Suprapubic skin (tissue), 4 donors: ENCODE measurements at regions not wholly inside any gene's neighbourhood (a gene's known extent, or its start where the extent isn't known, plus 50 kb on each side); places are given as distances from the start of the nearest gene placed in this dataset.

Source experiments
- EP300 ChIP-seq: sonication (generic); formaldehyde crosslinking; IDR thresholded peaks from one replicate; pipeline ENCODE4 v1.6.1; 2017; ENCODE audit warnings: antibody characterized with exemption
- POLR2A ChIP-seq, 2 donors: fragments of 450-650 bp; IDR thresholded peaks; one replicate each; pipeline ENCODE4 v1.6.1; 2017; ENCODE audit warnings: antibody characterized with exemption in 2 of 2, mild to moderate bottlenecking in 2 of 2, moderate library complexity in 2 of 2
- POLR2AphosphoS5 ChIP-seq, 3 donors: sonication (generic); formaldehyde crosslinking; IDR thresholded peaks; one replicate each; pipeline ENCODE4 v1.6.1; 2017; ENCODE audit warnings: antibody characterized with exemption in 3 of 3
- TF ChIP-seq, protein P1 (sequence below), 2 donors: fragments of 200-600 bp in 1 of 2; fragments of 450-650 bp in 1 of 2; sonication (generic) in 1 of 2; IDR thresholded peaks; one replicate each; pipeline ENCODE4 v1.5.1; 2016 to 2019; ENCODE audit warnings: antibody characterized with exemption in 2 of 2, mild to moderate bottlenecking in 1 of 2, moderate library complexity in 1 of 2

DNA sequence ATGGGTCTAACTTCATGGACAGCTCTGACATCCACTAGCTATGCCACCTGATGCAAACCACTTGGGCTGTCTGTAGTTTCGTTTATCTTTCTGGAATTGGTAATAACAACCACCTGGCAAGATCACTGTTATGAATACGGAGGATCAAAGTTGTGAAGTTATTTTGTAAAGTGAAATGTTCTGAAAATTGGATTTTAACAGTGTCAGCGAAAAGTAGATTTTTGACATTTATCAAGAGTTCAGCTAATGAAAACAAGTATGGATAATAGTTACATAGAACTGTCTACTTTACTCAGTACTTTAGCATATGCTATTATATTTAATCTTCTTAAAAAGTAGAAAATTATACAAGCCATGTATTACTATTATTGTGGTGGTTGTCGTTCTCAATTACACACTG, 813.8 kb downstream of the RNF144A start:
- TF ChIP-seq EP300 (no peak), POLR2A (IDR thresholded peaks at IDR 0.05) (no peak), POLR2AphosphoS5 (IDR thresholded peaks at IDR 0.05) (no peak)
- TF ChIP-seq, protein P1, sequence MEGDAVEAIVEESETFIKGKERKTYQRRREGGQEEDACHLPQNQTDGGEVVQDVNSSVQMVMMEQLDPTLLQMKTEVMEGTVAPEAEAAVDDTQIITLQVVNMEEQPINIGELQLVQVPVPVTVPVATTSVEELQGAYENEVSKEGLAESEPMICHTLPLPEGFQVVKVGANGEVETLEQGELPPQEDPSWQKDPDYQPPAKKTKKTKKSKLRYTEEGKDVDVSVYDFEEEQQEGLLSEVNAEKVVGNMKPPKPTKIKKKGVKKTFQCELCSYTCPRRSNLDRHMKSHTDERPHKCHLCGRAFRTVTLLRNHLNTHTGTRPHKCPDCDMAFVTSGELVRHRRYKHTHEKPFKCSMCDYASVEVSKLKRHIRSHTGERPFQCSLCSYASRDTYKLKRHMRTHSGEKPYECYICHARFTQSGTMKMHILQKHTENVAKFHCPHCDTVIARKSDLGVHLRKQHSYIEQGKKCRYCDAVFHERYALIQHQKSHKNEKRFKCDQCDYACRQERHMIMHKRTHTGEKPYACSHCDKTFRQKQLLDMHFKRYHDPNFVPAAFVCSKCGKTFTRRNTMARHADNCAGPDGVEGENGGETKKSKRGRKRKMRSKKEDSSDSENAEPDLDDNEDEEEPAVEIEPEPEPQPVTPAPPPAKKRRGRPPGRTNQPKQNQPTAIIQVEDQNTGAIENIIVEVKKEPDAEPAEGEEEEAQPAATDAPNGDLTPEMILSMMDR (IDR thresholded peaks at IDR 0.05) = no peak
